Astrocyte (in vitro differentiated cells and primary cell): ENCODE measurements at regions not wholly inside any gene's neighbourhood (a gene's known extent, or its start where the extent isn't known, plus 50 kb on each side); places are given as distances from the start of the nearest gene placed in this dataset.

Source experiments
- DNase-seq: peaks from one replicate; pipeline ENCODE4 v3.0.0-alpha.2; 2010; ENCODE audit warnings: low read depth
- FAIRE-seq: peaks from 2 replicates; lab custom pipeline; 2011; peaks lifted over from hg19 to GRCh38; lab: Jason Lieb, UNC
- H2AFZ ChIP-seq: 2 replicates; pipeline ENCODE4 v1.6.0; 2012; ENCODE audit warnings: low read depth, low read length, inconsistent platforms
- H3K27ac ChIP-seq: 2 replicates; pipeline ENCODE4 v1.5.1; 2011; ENCODE audit warnings: low read depth, low read length, inconsistent platforms
- H3K27me3 ChIP-seq: 2 replicates; pipeline ENCODE4 v1.6.0; 2011; ENCODE audit warnings: low read length, inconsistent platforms; ENCODE audit not compliant: insufficient read depth
- H3K36me3 ChIP-seq: 2 replicates; pipeline ENCODE4 v1.5.1; 2011; ENCODE audit warnings: low read length, inconsistent platforms; ENCODE audit not compliant: insufficient read depth
- H3K4me1 ChIP-seq: 2 replicates; pipeline ENCODE4 v1.5.1; 2011; ENCODE audit warnings: low read length, inconsistent platforms; ENCODE audit not compliant: insufficient read depth
- H3K4me2 ChIP-seq: 2 replicates; pipeline ENCODE4 v1.6.0; 2012; ENCODE audit warnings: low read length, inconsistent platforms
- H3K4me3 ChIP-seq: 2 replicates; pipeline ENCODE4 v1.5.1; 2011; ENCODE audit warnings: low read depth, mild to moderate bottlenecking, low read length, inconsistent platforms; ENCODE audit not compliant: insufficient read depth
- H3K79me2 ChIP-seq: 2 replicates; pipeline ENCODE4 v1.6.0; 2012; ENCODE audit warnings: mild to moderate bottlenecking, low read length, inconsistent platforms; ENCODE audit not compliant: insufficient read depth
- H3K9ac ChIP-seq: 2 replicates; pipeline ENCODE4 v1.6.0; 2012; ENCODE audit warnings: mild to moderate bottlenecking, low read length, inconsistent platforms
- H3K9me3 ChIP-seq: 2 replicates; pipeline ENCODE4 v1.5.1; 2012; ENCODE audit warnings: low read depth, mild to moderate bottlenecking, low read length, inconsistent platforms; ENCODE audit not compliant: insufficient read depth
- H4K20me1 ChIP-seq: 2 replicates; pipeline ENCODE4 v1.6.0; 2012; ENCODE audit warnings: low read length, inconsistent platforms; ENCODE audit not compliant: insufficient read depth
- H3K27ac Mint-ChIP-seq: one replicate; pipeline ENCODE4 v1.8.0; 2021; ENCODE audit warnings: mild to moderate bottlenecking, mixed read lengths; ENCODE audit not compliant: unreplicated experiment
- H3K27me3 Mint-ChIP-seq: one replicate; pipeline ENCODE4 v1.8.0; 2021; ENCODE audit warnings: low read depth, mixed read lengths; ENCODE audit not compliant: unreplicated experiment
- H3K36me3 Mint-ChIP-seq: one replicate; pipeline ENCODE4 v1.8.0; 2021; ENCODE audit warnings: low read depth, mixed read lengths; ENCODE audit not compliant: unreplicated experiment
- H3K4me1 Mint-ChIP-seq: one replicate; pipeline ENCODE4 v1.8.0; 2021; ENCODE audit warnings: low read depth, mixed read lengths; ENCODE audit not compliant: unreplicated experiment
- H3K4me3 Mint-ChIP-seq: one replicate; pipeline ENCODE4 v1.8.0; 2021; ENCODE audit warnings: mild to moderate bottlenecking, moderate library complexity, mixed read lengths; ENCODE audit not compliant: unreplicated experiment
- H3K9me3 Mint-ChIP-seq: one replicate; pipeline ENCODE4 v1.8.0; 2021; ENCODE audit warnings: mild to moderate bottlenecking, mixed read lengths; ENCODE audit not compliant: unreplicated experiment
- CTCF ChIP-seq: IDR thresholded peaks from 2 replicates; pipeline ENCODE4 v1.5.1; 2011; ENCODE audit warnings: low read depth, mild to moderate bottlenecking, inconsistent platforms, low read length, moderate library complexity; ENCODE audit not compliant: insufficient read depth
- EZH2 ChIP-seq: IDR thresholded peaks from 2 replicates; pipeline ENCODE4 v1.6.1; 2012; ENCODE audit warnings: mild to moderate bottlenecking, low read length, inconsistent platforms; ENCODE audit not compliant: insufficient read depth

- Histone ChIP-seq H3K27ac (no peak overlapping the region), H4K20me1 (no peaks in the 10 kb centered on the region), H3K4me2 (no peak overlapping the region), H3K9me3 (peaks cover 3% of the 10 kb centered on the region), H3K4me1 (no peaks in the 10 kb centered on the region), H3K27me3 (no peaks in the 10 kb centered on the region), H3K79me2 (no peaks in the 10 kb centered on the region), H3K36me3 (no peaks in the 10 kb centered on the region), H3K4me3 (no peak overlapping the region), H2AFZ (no peak overlapping the region), H3K9ac (no peak overlapping the region)
- H3K27ac Mint-ChIP-seq: no peak overlapping the region
- DNase-seq: no peak
- H3K4me3 Mint-ChIP-seq: no peak overlapping the region
- TF ChIP-seq EZH2: no peak
- TF ChIP-seq CTCF: no peak
- peaks cover 3% of the 10 kb centered on the region for H3K9me3 Mint-ChIP-seq
- FAIRE-seq: no peak
- H3K27me3 Mint-ChIP-seq: no peaks in the 10 kb centered on the region
- no peaks in the 10 kb centered on the region for H3K36me3 Mint-ChIP-seq
- H3K4me1 Mint-ChIP-seq: no peaks in the 10 kb centered on the region
Measured at GRCh38 chr4:135949931-135950330, 1582.4 kb downstream of the PCDH18 start.

DNA sequence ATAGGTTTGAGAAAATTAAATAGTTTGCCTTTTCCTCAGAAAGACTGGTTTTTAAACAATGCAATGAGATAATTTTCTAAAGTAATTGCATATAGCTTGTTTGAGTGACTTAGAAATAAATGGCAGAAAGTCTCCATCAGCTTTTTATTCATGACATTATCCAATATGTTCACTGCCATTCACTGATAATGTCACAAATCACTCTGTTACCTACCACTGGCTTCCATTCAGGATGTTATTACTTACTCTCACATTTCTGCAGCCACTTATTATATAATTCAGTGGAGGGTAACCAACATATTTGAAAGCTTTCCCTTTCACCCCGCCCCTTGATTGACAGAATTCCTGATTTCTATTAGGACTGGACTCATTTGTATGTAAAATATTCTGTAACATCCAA, 1583.5 kb downstream of the PCDH18 start:
- Mint-ChIP-seq H3K36me3 (no peaks in the 10 kb centered on the region), H3K27me3 (no peaks in the 10 kb centered on the region), H3K4me3 (no peak overlapping the region), H3K27ac (no peak overlapping the region), H3K9me3 (peaks cover under 1% of the 10 kb centered on the region), H3K4me1 (no peaks in the 10 kb centered on the region)
- no peaks in the 10 kb centered on the region for H3K79me2 ChIP-seq
- H3K9me3 ChIP-seq: no peaks in the 10 kb centered on the region
- no peak overlapping the region for H3K4me3 ChIP-seq
- no peaks in the 10 kb centered on the region for H3K27me3 ChIP-seq
- H3K4me1 ChIP-seq: no peaks in the 10 kb centered on the region
- no peak overlapping the region for H3K4me2 ChIP-seq
- H3K9ac ChIP-seq: no peak overlapping the region
- FAIRE-seq (no peak), DNase-seq (no peak)
- no peaks in the 10 kb centered on the region for H3K36me3 ChIP-seq
- no peak overlapping the region for H2AFZ ChIP-seq
- H3K27ac ChIP-seq: no peak overlapping the region
- H4K20me1 ChIP-seq: no peaks in the 10 kb centered on the region
- no peak for TF ChIP-seq EZH2
- TF ChIP-seq CTCF: no peak

- H3K9me3 ChIP-seq: no peaks in the 10 kb centered on the region
- no peaks in the 10 kb centered on the region for H3K4me1 Mint-ChIP-seq
- H3K27ac ChIP-seq: no peak overlapping the region
- DNase-seq (no peak), FAIRE-seq (no peak)
- no peak overlapping the region for H3K27ac Mint-ChIP-seq
- no peak overlapping the region for H3K4me3 Mint-ChIP-seq
- no peak overlapping the region for H3K4me2 ChIP-seq
- H4K20me1 ChIP-seq: no peaks in the 10 kb centered on the region
- H3K9ac ChIP-seq: no peak overlapping the region
- no peaks in the 10 kb centered on the region for H3K36me3 ChIP-seq
- H3K9me3 Mint-ChIP-seq: no peaks in the 10 kb centered on the region
- no peaks in the 10 kb centered on the region for H3K36me3 Mint-ChIP-seq
- no peaks in the 10 kb centered on the region for H3K4me1 ChIP-seq
- H3K27me3 ChIP-seq: no peaks in the 10 kb centered on the region
- TF ChIP-seq CTCF: no peak
- TF ChIP-seq EZH2: no peak
- H2AFZ ChIP-seq: no peak overlapping the region
- H3K79me2 ChIP-seq: no peaks in the 10 kb centered on the region
- H3K4me3 ChIP-seq: no peak overlapping the region
- no peaks in the 10 kb centered on the region for H3K27me3 Mint-ChIP-seq
Measured at GRCh38 chr4:135941671-135942070, 1590.6 kb downstream of the PCDH18 start.
